ENCODE measurements at regions not wholly inside any gene's neighbourhood (a gene's known extent, or its start where the extent isn't known, plus 50 kb on each side); places are given as distances from the start of the nearest gene placed in this dataset.

DNA sequence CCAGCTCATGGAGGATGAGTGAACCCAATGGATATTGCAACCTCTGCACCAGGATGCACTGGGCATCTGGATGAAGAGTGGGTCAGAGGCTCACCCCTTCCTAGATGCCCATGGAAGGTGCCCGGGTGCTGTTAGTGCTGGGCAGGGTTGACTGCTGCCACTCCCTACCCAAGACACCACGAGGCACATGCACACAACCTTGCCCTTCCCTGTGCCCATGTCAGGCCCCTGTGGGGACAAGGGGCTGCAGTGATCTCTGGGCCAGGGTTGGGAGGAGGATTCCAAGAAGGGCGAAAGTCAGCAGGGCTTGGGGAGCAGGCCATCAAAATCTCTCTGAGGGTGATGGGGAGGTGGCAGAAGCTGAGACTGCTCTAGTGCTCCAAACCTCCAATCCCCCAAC, 309.7 kb upstream of the ST6GAL2 start:
- Histone ChIP-seq H3K4me1 (no peaks in the 10 kb centered on the region), H3K36me3 (no peaks in the 10 kb centered on the region)
- no peak for TF ChIP-seq POLR2AphosphoS5 (IDR thresholded peaks at IDR 0.05)
- no peak for TF ChIP-seq POLR2A (IDR thresholded peaks at IDR 0.05; ENCODE audit: low read depth)
- TF ChIP-seq EP300 (IDR thresholded peaks at IDR 0.05), result no peak
- TF ChIP-seq, protein P1, sequence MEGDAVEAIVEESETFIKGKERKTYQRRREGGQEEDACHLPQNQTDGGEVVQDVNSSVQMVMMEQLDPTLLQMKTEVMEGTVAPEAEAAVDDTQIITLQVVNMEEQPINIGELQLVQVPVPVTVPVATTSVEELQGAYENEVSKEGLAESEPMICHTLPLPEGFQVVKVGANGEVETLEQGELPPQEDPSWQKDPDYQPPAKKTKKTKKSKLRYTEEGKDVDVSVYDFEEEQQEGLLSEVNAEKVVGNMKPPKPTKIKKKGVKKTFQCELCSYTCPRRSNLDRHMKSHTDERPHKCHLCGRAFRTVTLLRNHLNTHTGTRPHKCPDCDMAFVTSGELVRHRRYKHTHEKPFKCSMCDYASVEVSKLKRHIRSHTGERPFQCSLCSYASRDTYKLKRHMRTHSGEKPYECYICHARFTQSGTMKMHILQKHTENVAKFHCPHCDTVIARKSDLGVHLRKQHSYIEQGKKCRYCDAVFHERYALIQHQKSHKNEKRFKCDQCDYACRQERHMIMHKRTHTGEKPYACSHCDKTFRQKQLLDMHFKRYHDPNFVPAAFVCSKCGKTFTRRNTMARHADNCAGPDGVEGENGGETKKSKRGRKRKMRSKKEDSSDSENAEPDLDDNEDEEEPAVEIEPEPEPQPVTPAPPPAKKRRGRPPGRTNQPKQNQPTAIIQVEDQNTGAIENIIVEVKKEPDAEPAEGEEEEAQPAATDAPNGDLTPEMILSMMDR (IDR thresholded peaks at IDR 0.05), result no peak

DNA sequence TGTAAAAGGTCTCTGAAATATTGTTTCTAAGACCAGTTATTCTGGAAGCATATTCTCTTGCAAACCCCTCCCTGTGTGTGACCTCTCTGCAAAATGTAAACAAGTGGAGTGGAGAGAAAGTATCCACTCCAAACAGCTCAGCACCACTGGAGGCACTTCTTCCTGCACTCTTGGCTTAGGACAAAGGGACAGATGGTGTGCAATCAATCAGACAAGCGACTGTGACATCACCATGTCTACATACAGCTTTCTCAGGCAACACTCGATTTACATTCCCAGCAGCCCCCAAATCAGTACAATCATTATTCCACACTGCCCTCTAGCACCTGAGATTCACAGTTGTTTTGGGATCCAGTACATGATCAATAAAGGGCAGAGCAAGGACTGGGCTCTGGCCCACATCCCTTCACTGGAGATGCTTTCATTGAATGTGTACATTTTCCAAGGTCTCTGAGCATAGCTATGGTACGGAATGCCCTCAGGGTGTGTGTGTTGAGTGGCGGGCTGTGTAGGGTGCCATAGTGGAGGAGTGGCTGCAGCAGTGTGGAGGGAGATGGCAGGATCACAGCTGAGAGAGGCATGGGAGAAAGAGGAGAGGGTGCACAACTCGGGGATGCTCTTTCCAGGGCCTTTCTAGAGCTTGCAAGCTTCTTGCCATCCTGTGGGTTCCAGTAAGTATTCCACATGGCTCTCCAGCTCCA, 311.8 kb upstream of the ST6GAL2 start:
- DNase-seq (ENCODE audit: extremely low spot score), result no peak

More for the DNA sequence above, 309.7 kb upstream of the ST6GAL2 start:
- H3K4me3 ChIP-seq, result no peak overlapping the region
- H3K27ac ChIP-seq (replicated peaks in 1 of 4), result no peak overlapping the region
- no peaks in the 10 kb centered on the region for H3K9me3 ChIP-seq
- 75% methylated on average over 1 of the region's 3 CpGs for WGBS
- intact Hi-C loops (cut with DNase I), result no loop called here
- no peak for DNase-seq (ENCODE audit: extremely low spot score)
- H3K27me3 ChIP-seq, result no peaks in the 10 kb centered on the region

DNA sequence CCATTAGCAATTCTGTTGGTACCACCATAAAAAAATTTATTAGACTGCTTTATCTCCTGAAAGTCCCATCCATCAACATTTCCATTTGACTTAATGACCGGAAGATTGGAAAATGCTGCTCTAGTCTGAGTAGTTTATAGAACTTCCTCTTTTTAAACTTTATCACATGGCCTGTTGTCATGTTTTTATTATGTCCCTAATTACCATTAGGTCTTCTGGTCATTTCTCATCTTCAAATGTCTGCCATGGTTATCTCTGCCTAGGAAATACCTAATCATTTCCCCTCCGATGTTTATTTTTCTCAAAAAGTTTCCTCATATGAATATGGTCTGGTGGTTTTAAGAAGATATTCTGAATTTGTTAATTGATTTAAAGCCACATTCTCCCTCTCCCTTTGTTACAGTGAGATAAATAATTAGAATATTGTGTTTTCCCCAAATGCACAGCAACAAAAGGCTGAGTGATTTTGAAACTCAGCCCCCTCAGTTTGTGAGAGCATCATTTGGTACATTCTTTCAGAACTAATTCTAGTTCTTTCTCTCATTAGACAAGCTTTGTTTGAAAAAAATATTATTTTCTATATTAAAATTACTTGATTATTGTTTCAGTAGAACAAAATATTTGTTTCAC, 317.1 kb upstream of the ST6GAL2 start:
- Histone ChIP-seq H3K36me3 (no peaks in the 10 kb centered on the region), H3K27ac (replicated peaks in 1 of 4) (no peak overlapping the region), H3K9me3 (no peaks in the 10 kb centered on the region), H3K4me3 (no peak overlapping the region), H3K4me1 (no peaks in the 10 kb centered on the region), H3K27me3 (no peaks in the 10 kb centered on the region)
- no peak for DNase-seq (ENCODE audit: extremely low spot score)
- intact Hi-C loops (cut with DNase I), result no loop called here
- 43% methylated on average over 2 of the region's 2 CpGs for WGBS
- TF ChIP-seq EP300 (IDR thresholded peaks at IDR 0.05), result no peak
- no peak for TF ChIP-seq POLR2A (IDR thresholded peaks at IDR 0.05; ENCODE audit: low read depth)
- TF ChIP-seq, protein P1 (IDR thresholded peaks at IDR 0.05), result no peak
- no peak for TF ChIP-seq POLR2AphosphoS5 (IDR thresholded peaks at IDR 0.05)

More for the DNA sequence above, 311.8 kb upstream of the ST6GAL2 start:
- no peak overlapping the region for H3K4me3 ChIP-seq
- no peak overlapping the region for H3K27ac ChIP-seq (replicated peaks in 1 of 4)
- intact Hi-C loops (cut with DNase I), result no loop called here
- H3K27me3 ChIP-seq, result no peaks in the 10 kb centered on the region
- no peaks in the 10 kb centered on the region for H3K9me3 ChIP-seq
- TF ChIP-seq, protein P1 (IDR thresholded peaks at IDR 0.05), result no peak
- no peaks in the 10 kb centered on the region for H3K36me3 ChIP-seq
- no peaks in the 10 kb centered on the region for H3K4me1 ChIP-seq
- 77% methylated on average over 5 of the region's 5 CpGs for WGBS

DNA sequence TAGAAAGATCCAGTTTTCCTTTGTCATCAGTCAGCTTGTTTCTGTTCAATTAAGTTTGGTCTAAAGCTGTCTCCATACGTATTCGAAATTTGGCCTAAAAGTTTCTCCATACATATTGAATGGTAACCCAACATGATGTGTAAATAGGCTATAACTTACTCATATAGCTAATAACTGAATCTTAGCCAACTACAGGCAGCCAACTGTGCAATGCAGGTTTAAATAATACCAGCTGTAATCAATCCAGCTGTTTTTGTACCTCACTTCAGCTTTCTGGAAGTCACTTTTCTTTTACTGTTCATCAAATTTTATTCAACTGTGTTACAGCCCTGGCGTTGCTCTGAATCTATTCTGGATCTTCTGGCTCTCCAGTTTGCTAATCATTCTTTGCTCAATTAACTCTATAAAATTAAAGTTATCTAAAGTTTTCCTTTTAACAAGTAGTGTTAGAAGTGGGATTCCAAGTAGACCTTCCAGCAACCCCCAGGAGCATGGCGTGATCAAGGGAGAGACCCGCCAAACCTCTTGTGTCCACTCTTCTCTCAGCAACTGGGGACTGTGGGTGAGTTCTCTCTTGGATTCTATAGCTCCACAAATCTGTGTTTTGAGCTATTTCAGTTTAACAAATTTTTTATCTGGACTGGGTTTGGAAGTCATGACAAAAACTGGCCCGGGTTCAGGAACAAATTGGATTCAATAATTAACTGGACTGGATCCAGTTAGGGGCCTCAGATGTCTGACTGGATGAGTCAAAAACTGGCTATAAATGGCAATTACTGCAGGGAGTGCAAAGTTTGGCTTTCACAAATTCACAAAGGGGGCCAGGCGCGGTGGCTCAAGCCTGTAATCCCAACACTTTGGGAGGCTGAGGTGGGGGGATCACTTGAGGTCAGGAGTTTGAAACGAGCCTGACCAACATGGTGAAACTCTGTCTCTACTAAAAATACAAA, 329.7 kb upstream of the ST6GAL2 start:
- WGBS, result 56% methylated on average over 9 of the region's 9 CpGs
- TF ChIP-seq POLR2A (IDR thresholded peaks at IDR 0.05; ENCODE audit: low read depth), result no peak
- no peak overlapping the region for H3K4me3 ChIP-seq
- H3K27ac ChIP-seq (replicated peaks in 1 of 4), result no peak overlapping the region
- H3K27me3 ChIP-seq, result no peaks in the 10 kb centered on the region
- no peaks in the 10 kb centered on the region for H3K36me3 ChIP-seq
- DNase-seq (ENCODE audit: extremely low spot score), result no peak
- intact Hi-C loops (cut with DNase I), result no loop called here
- H3K4me1 ChIP-seq, result no peaks in the 10 kb centered on the region
- no peaks in the 10 kb centered on the region for H3K9me3 ChIP-seq

DNA sequence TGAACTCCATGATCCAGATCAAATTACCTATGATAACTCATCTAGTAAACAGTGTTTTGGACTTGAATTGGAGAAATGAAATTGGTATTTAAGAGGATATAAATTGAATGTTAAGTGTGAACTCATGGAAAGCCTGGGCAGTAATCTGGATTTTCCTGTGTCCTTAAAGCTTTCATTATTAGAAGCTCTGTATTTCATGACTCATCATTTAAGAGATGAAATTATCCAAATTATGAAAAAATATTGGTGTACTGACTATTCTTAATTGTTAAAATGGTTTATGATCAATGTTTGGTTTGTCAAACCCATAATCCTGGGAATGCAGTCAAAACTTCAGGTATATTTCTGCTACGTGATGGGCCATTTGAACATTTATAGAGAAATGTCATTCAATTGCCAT, 332.2 kb upstream of the ST6GAL2 start:
- H3K27ac ChIP-seq (replicated peaks in 1 of 4), result no peak overlapping the region
- H3K27me3 ChIP-seq, result no peaks in the 10 kb centered on the region
- intact Hi-C loops (cut with DNase I), result no loop called here
- H3K4me1 ChIP-seq, result no peaks in the 10 kb centered on the region
- TF ChIP-seq POLR2AphosphoS5 (IDR thresholded peaks at IDR 0.05) (no peak), EP300 (IDR thresholded peaks at IDR 0.05) (no peak), POLR2A (IDR thresholded peaks at IDR 0.05; ENCODE audit: low read depth) (no peak)
- TF ChIP-seq, protein P1 (IDR thresholded peaks at IDR 0.05), result no peak
- no peak overlapping the region for H3K4me3 ChIP-seq
- no peaks in the 10 kb centered on the region for H3K9me3 ChIP-seq
- DNase-seq (ENCODE audit: extremely low spot score), result no peak
- WGBS, result 86% methylated on average over 1 of the region's 1 CpG
- H3K36me3 ChIP-seq, result no peaks in the 10 kb centered on the region

Data from esophagus muscularis mucosa (tissue), 4 donors.